GM21423 (cell line): ENCODE measurements at regions not wholly inside any gene's neighbourhood (a gene's known extent, or its start where the extent isn't known, plus 50 kb on each side); places are given as distances from the start of the nearest gene placed in this dataset.
"Not testable (repeated sequence)": the region's sequence is repeated elsewhere in the genome, so short reads cannot be mapped to it uniquely, and the experiment has no call there.

Source experiments
- ATAC-seq: cut with Tn5 transposase; IDR thresholded peaks from one replicate; pipeline ENCODE4 v1.9.1; 2021; ENCODE audit warnings: mild to moderate bottlenecking, moderate library complexity; ENCODE audit not compliant: unreplicated experiment

GRCh38 chr17:14581186-14581830, 280.4 kb downstream of the HS3ST3B1 start:
- ATAC-seq: no peak

- no peak for ATAC-seq
These were observed 279.6 kb downstream of the HS3ST3B1 start for GRCh38 chr17:14580499-14580898.

GRCh38 chr17:14579716-14580115, 278.8 kb downstream of the HS3ST3B1 start:
- ATAC-seq: no peak

- no peak for ATAC-seq
These were observed 274.6 kb downstream of the HS3ST3B1 start for GRCh38 chr17:14575471-14575953.

- not testable (repeated sequence) for ATAC-seq
These were observed 259.4 kb downstream of the HS3ST3B1 start for GRCh38 chr17:14560325-14560724.

- no peak for ATAC-seq
These were observed 258.6 kb downstream of the HS3ST3B1 start for GRCh38 chr17:14559264-14560119.

- ATAC-seq: no peak
These were observed 256.6 kb downstream of the HS3ST3B1 start for GRCh38 chr17:14557480-14557879.

GRCh38 chr17:14553847-14554246, 253.0 kb downstream of the HS3ST3B1 start:
- ATAC-seq: no peak

GRCh38 chr17:14552306-14552705, 251.4 kb downstream of the HS3ST3B1 start:
- ATAC-seq: no peak

- ATAC-seq: no peak
These were observed 246.7 kb downstream of the HS3ST3B1 start for GRCh38 chr17:14547556-14547955.

- no peak for ATAC-seq
These were observed 246.1 kb downstream of the HS3ST3B1 start for GRCh38 chr17:14547016-14547415.

GRCh38 chr17:14545156-14545906, 244.4 kb downstream of the HS3ST3B1 start:
- ATAC-seq: no peak

- ATAC-seq: no peak
These were observed 240.8 kb downstream of the HS3ST3B1 start for GRCh38 chr17:14541714-14542113.

GRCh38 chr17:14539801-14540200, 238.9 kb downstream of the HS3ST3B1 start:
- ATAC-seq: no peak

- ATAC-seq: not testable (repeated sequence)
These were observed 231.4 kb downstream of the HS3ST3B1 start for GRCh38 chr17:14532242-14532641.

GRCh38 chr17:14525551-14526455, 224.9 kb downstream of the HS3ST3B1 start:
- ATAC-seq: no peak

- no peak for ATAC-seq
These were observed 222.0 kb downstream of the HS3ST3B1 start for GRCh38 chr17:14522795-14523387.

GRCh38 chr17:14518919-14519318, 218.0 kb downstream of the HS3ST3B1 start:
- not testable (repeated sequence) for ATAC-seq

GRCh38 chr17:14514973-14515372, 214.1 kb downstream of the HS3ST3B1 start:
- no peak for ATAC-seq

GRCh38 chr17:14513835-14514234, 213.0 kb downstream of the HS3ST3B1 start:
- ATAC-seq: no peak
